HG02798 (cell line): ENCODE measurements at regions not wholly inside any gene's neighbourhood (a gene's known extent, or its start where the extent isn't known, plus 50 kb on each side); places are given as distances from the start of the nearest gene placed in this dataset.

ENCODE experiments used
- ATAC-seq: cut with Tn5 transposase; IDR thresholded peaks from one replicate; pipeline ENCODE4 v1.9.1; 2021; ENCODE audit warnings: mild to moderate bottlenecking; ENCODE audit not compliant: unreplicated experiment, poor library complexity

DNA sequence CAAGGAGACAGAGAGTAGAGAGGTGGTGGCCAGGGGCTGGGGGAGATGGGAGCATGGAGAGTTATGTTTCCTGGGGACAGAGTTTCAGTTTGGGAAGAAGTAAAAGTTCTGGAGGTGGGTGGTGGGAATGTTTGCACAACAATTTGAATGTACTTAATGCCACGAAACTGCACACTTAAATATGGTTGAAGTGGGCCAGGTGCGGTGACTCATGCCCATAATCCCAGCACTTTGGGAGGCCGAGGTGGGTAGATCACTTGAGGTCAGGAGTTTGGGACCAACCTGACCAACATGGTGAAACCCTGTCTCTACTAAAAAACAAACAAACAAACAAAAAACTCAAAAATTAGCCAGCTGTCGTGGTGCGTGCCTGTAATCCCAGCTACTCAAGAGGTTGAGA lies 137.2 kb downstream of the PFKFB3 start:
- no peak for ATAC-seq

DNA sequence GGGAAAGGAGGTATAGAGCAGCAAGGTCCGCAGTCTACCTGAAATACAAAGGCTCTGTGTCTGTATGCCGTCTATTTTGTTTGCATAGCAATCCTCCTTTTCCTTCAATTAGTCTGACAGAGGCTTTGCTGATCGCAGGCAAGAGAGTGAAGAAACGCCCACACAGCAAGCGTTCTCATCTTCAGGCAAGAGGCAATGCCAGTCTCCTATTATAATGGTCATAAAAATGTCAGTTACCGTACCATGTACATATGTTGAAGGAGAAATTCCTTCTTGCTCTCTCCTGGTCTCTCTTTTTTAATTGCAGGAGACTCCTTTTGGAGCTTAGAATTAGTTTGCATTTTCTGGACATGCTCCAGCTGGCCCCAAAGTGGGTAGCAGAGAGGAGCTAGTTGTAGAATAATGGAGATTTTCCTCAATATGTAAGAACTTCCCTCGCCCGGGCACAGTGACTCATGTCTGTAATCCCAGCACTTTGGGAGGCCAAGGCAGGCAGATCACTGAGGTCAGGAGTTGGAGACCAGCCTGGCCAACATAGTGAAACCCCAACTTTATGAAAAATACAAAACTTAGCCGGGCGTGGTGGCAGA lies 139.5 kb downstream of the PFKFB3 start:
- no peak for ATAC-seq

GRCh38 chr10:6343305-6344010 lies 140.7 kb downstream of the PFKFB3 start:
- ATAC-seq: no peak

DNA sequence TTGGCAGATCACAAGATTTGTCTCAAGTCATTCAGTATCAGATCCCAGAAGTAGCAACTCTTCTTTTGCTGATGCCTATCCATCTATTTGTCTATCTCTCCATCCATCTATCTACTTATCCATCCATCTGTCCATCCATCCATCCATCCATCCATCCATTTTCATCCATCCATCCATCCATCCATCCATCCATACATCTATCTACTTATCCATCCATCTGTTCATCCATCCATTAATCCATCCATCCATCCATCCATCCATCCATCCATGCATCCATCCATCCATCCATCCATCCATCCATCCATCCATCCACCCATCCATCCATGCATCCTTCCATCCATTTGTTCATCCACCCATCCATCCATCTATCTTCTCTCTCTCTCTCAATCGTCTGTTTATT lies 142.7 kb downstream of the PFKFB3 start:
- ATAC-seq: no peak

GRCh38 chr10:6346631-6347030 lies 143.9 kb downstream of the PFKFB3 start:
- ATAC-seq: no peak

DNA sequence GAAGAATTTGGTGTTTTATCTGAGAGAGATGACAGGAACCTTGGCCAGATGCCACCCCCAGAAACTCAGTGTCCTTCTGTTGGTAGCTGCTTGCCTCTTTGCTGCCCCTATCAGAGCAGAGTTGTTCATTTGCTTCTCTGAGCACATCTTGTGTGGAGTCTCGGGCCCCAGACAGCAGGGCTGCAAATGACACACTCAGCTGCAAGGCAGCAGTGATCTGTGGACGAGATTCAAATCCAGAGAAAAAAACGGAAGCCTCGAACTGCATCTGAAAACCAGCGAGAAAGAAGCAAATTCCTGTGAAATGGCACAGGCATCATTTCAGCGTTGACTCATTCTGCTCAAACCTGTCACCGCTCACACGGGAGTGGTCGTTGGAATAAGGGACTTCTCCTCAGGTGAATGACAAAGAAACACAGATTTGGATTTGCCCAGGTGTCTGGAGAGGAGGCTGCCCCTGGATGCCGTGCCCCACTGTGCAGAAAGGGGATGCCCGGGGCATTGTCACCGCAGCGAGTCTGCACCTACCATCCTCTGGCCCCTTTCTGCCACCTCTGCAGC lies 144.7 kb downstream of the PFKFB3 start:
- peak; percentile 23 for ATAC-seq

GRCh38 chr10:6348096-6348874 lies 145.6 kb downstream of the PFKFB3 start:
- peak; percentile 92 for ATAC-seq

- ATAC-seq: no peak
Measured at GRCh38 chr10:6349846-6350535, 147.3 kb downstream of the PFKFB3 start.

DNA sequence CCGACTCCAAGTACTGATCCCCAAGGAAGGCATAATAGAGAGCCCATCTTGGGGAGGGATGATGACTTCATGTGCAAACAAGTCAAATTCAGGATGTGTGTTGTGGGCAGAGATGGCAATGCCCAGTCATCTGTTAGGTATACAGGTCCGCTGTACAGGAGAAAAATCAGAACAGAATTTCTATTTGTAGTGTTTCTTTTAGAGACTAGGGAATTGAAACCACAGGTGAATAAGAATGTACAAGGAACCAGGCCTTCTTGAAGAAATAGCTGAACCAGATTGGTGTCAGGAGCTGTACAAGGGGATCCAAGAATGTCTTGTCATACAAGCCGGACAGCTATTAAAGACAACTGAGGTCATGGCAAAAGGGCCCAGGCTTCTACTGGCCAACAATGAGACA lies 147.9 kb downstream of the PFKFB3 start:
- no peak for ATAC-seq

DNA sequence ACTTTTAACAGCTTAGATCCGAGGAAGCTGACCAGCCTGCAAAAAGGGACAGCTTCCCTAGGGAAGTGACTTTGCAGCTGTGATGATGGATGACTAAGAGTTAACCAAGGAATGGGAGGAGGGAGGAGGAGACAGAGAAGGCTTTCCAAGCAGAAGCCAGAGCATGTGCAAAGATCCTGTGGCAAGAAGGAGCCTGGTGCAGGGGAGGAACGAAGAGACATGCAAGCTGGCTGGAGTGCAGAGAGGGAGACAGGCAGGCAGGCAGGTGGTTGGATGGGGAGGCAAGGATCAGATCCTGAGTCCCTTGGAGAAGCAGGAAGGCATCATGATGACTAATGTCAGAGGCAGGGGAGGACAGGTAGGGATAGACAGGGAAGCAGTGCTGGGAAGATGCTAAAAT lies 148.8 kb downstream of the PFKFB3 start:
- ATAC-seq: no peak

GRCh38 chr10:6353526-6353925 lies 150.8 kb downstream of the PFKFB3 start:
- no peak for ATAC-seq

DNA sequence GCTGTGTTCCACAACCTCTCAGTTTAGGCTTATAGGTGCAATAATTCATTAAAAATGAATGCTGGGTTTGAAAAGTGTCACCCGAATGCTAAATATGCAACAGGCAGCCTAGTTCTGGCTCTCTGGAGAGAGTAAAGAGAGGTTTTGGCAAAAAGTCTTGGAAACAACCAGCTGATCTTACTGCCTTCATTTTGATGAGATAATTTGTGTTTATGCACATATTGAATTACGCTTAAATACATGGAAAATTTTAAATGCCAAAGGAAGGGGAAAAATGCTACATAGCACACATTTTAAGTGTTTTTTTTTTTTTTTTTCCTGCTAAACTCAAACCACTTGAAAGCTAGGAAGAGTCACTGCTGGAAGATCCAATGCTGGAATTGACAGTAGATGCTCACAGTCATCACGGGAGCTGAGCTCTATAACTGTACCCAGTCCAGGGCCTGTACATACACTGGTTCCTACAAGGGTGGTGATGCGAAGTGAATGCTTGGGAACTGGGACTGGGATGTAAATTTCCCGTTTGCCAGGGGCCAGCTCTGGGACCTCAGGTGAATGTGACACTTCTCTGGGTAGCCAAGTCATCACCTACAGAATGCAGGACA lies 151.5 kb downstream of the PFKFB3 start:
- no peak for ATAC-seq

DNA sequence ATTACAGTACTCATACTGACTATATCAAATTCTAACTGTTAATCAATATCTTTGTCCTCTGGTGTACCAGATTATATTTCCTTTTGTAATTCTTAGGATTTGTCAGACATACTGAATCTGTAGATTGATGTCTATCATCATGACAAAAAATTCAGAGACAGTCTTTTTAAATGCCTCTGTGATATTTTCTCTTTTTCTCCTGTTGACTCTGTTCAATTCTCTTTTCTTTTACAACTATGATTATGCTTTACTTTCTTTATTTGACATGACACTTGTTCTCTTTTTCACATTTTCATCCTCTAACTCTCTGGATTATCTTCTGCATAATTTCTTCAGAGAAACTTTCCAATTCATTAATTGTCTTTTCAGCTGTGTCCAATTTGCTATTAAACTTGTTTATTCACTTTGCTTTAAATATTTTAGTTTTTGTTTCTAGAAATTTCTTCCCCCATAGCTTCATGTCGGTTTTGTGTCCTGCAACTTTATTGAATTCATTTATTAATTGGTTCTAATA lies 153.6 kb downstream of the PFKFB3 start:
- ATAC-seq: no peak

GRCh38 chr10:6361869-6362268 lies 159.1 kb downstream of the PFKFB3 start:
- no peak for ATAC-seq

- ATAC-seq: no peak
Measured at GRCh38 chr10:6362879-6363278, 160.1 kb downstream of the PFKFB3 start.

DNA sequence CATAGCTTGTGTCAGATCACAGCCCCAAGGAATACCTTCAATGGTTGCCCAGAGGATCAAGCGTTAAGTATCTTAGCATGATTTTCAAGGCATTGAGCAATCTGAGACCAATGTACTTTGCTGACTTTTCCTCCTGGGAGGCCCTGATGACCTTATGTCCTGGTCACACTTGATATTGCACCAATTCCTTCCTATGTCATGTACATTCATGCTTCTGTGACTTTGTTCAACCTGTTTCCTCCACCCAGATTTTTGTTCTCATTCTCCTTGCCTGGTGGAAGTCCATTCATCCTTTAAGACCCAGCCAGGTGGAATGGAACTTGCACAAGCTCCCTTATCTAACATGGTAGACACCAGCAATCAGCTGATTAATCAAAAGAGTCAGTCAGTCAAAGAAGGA lies 160.8 kb downstream of the PFKFB3 start:
- ATAC-seq: no peak

DNA sequence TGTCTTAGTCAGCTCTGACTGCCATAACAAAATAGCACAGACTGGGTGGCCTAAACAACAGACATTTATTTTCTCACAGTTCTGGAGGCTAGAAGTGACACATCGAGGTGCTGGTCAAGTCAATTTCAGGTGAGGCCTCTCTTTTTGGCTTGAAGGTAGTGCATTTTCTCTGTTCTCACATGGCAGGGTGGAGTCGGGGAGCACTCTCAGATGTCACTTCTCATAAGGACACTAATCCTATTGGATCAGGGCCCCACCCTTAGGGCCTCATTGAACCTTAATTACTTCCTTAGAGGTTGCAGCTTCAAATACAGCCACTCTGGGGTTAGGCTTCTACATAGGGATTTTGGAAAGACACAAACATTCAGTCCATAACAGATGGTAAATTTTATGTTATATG lies 161.6 kb downstream of the PFKFB3 start:
- no peak for ATAC-seq

DNA sequence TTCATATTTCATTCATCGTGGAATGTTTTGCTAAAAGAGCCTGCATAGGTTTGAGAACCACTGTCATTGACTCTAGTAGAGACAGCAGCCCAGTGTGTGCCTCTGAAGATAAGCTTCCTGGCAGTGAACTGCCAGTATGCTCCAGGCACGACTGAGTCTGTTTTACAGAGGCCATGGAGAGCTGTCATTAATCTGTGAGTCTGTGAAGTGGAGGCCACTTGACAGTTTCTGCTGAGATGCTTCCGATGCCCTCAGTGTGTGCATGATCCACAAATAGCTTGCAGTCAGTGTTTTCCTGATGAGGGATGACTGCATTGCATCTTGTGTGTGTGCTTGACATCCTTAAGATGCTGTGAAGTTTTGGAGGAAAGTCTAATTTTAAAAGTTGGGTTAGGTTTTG lies 162.2 kb downstream of the PFKFB3 start:
- ATAC-seq: no peak

DNA sequence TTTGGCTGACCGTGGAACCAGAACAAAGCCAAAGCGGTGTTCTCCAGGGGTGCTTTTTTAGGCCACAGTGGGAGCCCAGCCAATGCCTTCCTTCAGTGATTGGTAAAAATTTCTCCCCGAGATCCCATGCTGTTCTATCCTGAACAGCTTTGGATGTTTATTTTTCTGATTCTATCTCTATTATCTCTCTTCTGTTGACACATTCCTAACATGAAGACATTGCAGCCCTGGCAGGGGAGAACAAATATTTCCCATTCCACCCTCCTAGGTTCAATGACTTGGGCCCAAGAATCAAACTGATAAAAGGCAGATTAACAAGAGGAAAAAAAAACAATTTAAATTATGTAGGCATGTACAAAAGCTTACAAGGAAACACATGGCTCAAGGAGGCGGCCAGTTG lies 162.7 kb downstream of the PFKFB3 start:
- ATAC-seq: no peak
